ENCODE measurements at regions not wholly inside any gene's neighbourhood (a gene's known extent, or its start where the extent isn't known, plus 50 kb on each side); places are given as distances from the start of the nearest gene placed in this dataset.

- Histone ChIP-seq H3K9me3 (no peaks in the 10 kb centered on the region), H3K27ac (no peak overlapping the region), H3K36me3 (no peaks in the 10 kb centered on the region), H3K4me1 (replicated peaks) (no peaks in the 10 kb centered on the region), H3K4me3 (no peak overlapping the region), H3K27me3 (replicated peaks; ENCODE audit: insufficient read depth) (no peaks in the 10 kb centered on the region)
- DNase-seq (ENCODE audit: low spot score), result no peak
- 100% methylated on average over 1 of the region's 1 CpG for WGBS
- TF ChIP-seq POLR2AphosphoS5 (IDR thresholded peaks at IDR 0.05) (no peak), POLR2A (IDR thresholded peaks at IDR 0.05) (no peak), CTCF (IDR thresholded peaks at IDR 0.05) (no peak)
- intact Hi-C loops (cut with DNase I), result no loop called here
Observed at GRCh38 chr2:107248932-107249331, 363.0 kb upstream of the ST6GAL2 start.

GRCh38 chr2:107255744-107256143 lies 369.8 kb upstream of the ST6GAL2 start:
- 97% methylated on average over 14 of the region's 14 CpGs for WGBS
- Histone ChIP-seq H3K4me1 (replicated peaks) (no peaks in the 10 kb centered on the region), H3K9me3 (no peaks in the 10 kb centered on the region), H3K36me3 (no peaks in the 10 kb centered on the region), H3K27me3 (replicated peaks; ENCODE audit: insufficient read depth) (no peaks in the 10 kb centered on the region), H3K27ac (no peak overlapping the region), H3K4me3 (no peak overlapping the region)
- intact Hi-C loops (cut with DNase I), result no loop called here
- DNase-seq (ENCODE audit: low spot score), result no peak
- TF ChIP-seq POLR2A (IDR thresholded peaks at IDR 0.05), result no peak
- TF ChIP-seq POLR2AphosphoS5 (IDR thresholded peaks at IDR 0.05), result no peak
- TF ChIP-seq CTCF (IDR thresholded peaks at IDR 0.05), result no peak

GRCh38 chr2:107258531-107259407 lies 372.8 kb upstream of the ST6GAL2 start:
- Histone ChIP-seq H3K27me3 (replicated peaks; ENCODE audit: insufficient read depth) (no peaks in the 10 kb centered on the region), H3K9me3 (no peaks in the 10 kb centered on the region), H3K4me3 (no peak overlapping the region), H3K36me3 (no peaks in the 10 kb centered on the region), H3K27ac (no peak overlapping the region), H3K4me1 (replicated peaks) (no peaks in the 10 kb centered on the region)
- DNase-seq (ENCODE audit: low spot score), result no peak
- TF ChIP-seq CTCF (IDR thresholded peaks at IDR 0.05) (no peak), POLR2AphosphoS5 (IDR thresholded peaks at IDR 0.05) (no peak), POLR2A (IDR thresholded peaks at IDR 0.05) (no peak)
- intact Hi-C loops (cut with DNase I), result no loop called here
- WGBS, result 66% methylated on average over 8 of the region's 8 CpGs

GRCh38 chr2:107259408-107260195 lies 373.6 kb upstream of the ST6GAL2 start:
- no peak for TF ChIP-seq CTCF (IDR thresholded peaks at IDR 0.05)
- no peak for TF ChIP-seq POLR2AphosphoS5 (IDR thresholded peaks at IDR 0.05)
- no peak for TF ChIP-seq POLR2A (IDR thresholded peaks at IDR 0.05)
- H3K27me3 ChIP-seq (replicated peaks; ENCODE audit: insufficient read depth), result no peaks in the 10 kb centered on the region
- H3K27ac ChIP-seq, result no peak overlapping the region
- WGBS, result 87% methylated on average over 4 of the region's 4 CpGs
- intact Hi-C loops (cut with DNase I), result no loop called here
- DNase-seq (ENCODE audit: low spot score), result no peak
- H3K4me1 ChIP-seq (replicated peaks), result no peaks in the 10 kb centered on the region
- H3K9me3 ChIP-seq, result no peaks in the 10 kb centered on the region
- no peak overlapping the region for H3K4me3 ChIP-seq
- H3K36me3 ChIP-seq, result no peaks in the 10 kb centered on the region
